HEK293T (cell line): ENCODE measurements at regions not wholly inside any gene's neighbourhood (a gene's known extent, or its start where the extent isn't known, plus 50 kb on each side); places are given as distances from the start of the nearest gene placed in this dataset.

Source experiments
- CTBP1 ChIP-seq: fragments of 450-650 bp; IDR thresholded peaks from 2 replicates; pipeline ENCODE4 v1.6.1; 2016; ENCODE audit warnings: borderline replicate concordance
- ELF4 ChIP-seq: fragments of 450-650 bp; IDR thresholded peaks from 2 replicates; pipeline ENCODE4 v1.6.1; 2017; ENCODE audit warnings: antibody characterized with exemption
- FOXA1 ChIP-seq: fragments of 450-650 bp; IDR thresholded peaks from 2 replicates; pipeline ENCODE4 v1.6.1; 2016; ENCODE audit warnings: mild to moderate bottlenecking
- FOXK2 ChIP-seq: fragments of 450-650 bp; IDR thresholded peaks from 2 replicates; pipeline ENCODE4 v1.6.1; 2016; ENCODE audit warnings: mild to moderate bottlenecking
- FOXM1 ChIP-seq: fragments of 450-650 bp; IDR thresholded peaks from 2 replicates; pipeline ENCODE4 v1.6.1; 2017; ENCODE audit warnings: mild to moderate bottlenecking, borderline replicate concordance
- HDGF ChIP-seq: fragments of 450-650 bp; IDR thresholded peaks from 2 replicates; pipeline ENCODE4 v1.6.1; 2017; ENCODE audit warnings: antibody characterized with exemption, borderline replicate concordance
- NFRKB ChIP-seq: fragments of 450-650 bp; IDR thresholded peaks from 2 replicates; pipeline ENCODE4 v1.6.1; 2016; ENCODE audit warnings: mild to moderate bottlenecking, moderate library complexity
- SP1 ChIP-seq: fragments of 450-650 bp; IDR thresholded peaks from 2 replicates; pipeline ENCODE4 v1.6.1; 2017
- SUZ12 ChIP-seq: fragments of 450-650 bp; IDR thresholded peaks from 2 replicates; pipeline ENCODE4 v1.6.1; 2016; ENCODE audit warnings: mild to moderate bottlenecking
- TARDBP ChIP-seq: fragments of 450-650 bp; IDR thresholded peaks from 2 replicates; pipeline ENCODE4 v1.6.1; 2016
- ZNF384 ChIP-seq: fragments of 450-650 bp; IDR thresholded peaks from 2 replicates; pipeline ENCODE4 v1.6.1; 2016
- TF ChIP-seq, protein P1 (sequence below): fragments of 450-650 bp; IDR thresholded peaks from 2 replicates; pipeline ENCODE4 v1.6.1; 2016

DNA sequence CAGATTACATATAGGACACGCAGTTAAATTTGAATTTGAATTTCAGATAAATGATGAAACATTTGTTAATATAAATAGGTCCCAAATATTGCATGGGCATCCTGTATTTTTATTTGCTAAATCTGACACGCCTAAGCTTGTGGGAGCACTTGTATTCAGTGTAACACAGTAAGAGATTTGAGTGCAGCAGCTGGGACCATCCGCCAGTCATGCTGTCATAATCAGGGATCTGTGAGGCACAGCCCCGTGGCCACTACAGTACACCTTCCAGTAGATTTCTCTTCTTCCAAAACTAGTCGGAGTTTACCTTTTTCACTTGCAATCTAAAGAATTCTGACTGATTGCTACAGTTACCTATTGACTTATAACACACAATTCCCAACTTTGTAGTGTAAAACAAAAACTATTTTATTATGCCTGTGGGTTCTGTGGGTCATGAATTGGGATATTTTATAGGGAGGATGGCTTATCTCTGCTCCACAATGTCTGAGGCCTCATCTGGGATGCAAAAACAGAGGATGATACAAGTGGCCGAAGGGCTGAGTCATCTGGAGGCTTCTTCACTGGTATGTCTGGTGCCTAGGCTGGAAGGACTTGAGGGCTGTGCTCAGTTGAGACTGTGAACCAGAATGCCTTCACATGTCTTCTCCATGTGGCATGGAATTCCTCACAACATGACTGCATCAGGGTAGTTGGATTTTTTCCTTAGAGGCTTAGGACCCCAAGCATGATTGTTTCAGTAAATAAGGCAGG, 74.1 kb downstream of the PRSS23 start:
- no peak for TF ChIP-seq SUZ12
- TF ChIP-seq FOXA1, result no peak
- no peak for TF ChIP-seq ELF4
- no peak for TF ChIP-seq HDGF
- TF ChIP-seq NFRKB, result no peak
- TF ChIP-seq TARDBP, result no peak
- no peak for TF ChIP-seq SP1
- no peak for TF ChIP-seq ZNF384
- no peak for TF ChIP-seq FOXK2
- TF ChIP-seq FOXM1, result no peak
- TF ChIP-seq CTBP1, result no peak
- TF ChIP-seq, protein P1, sequence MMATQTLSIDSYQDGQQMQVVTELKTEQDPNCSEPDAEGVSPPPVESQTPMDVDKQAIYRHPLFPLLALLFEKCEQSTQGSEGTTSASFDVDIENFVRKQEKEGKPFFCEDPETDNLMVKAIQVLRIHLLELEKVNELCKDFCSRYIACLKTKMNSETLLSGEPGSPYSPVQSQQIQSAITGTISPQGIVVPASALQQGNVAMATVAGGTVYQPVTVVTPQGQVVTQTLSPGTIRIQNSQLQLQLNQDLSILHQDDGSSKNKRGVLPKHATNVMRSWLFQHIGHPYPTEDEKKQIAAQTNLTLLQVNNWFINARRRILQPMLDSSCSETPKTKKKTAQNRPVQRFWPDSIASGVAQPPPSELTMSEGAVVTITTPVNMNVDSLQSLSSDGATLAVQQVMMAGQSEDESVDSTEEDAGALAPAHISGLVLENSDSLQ, result no peak
